Neural cell (in vitro differentiated cells): ENCODE measurements at regions not wholly inside any gene's neighbourhood (a gene's known extent, or its start where the extent isn't known, plus 50 kb on each side); places are given as distances from the start of the nearest gene placed in this dataset.

ENCODE experiments used
- H2AFZ ChIP-seq: fragments of 200-600, 300-800 bp; sonication (generic), shearing (Covaris generic); 2 replicates; pipeline ENCODE4 v1.6.0; 2014; ENCODE audit warnings: low read depth, mild to moderate bottlenecking, antibody characterized with exemption, low read length, moderate library complexity
- H3F3A ChIP-seq: fragments of 200-600 bp; shearing (Covaris generic); 2 replicates; pipeline ENCODE4 v1.6.1; 2016; ENCODE audit warnings: mild to moderate bottlenecking, moderate library complexity, mixed read lengths, antibody characterized with exemption, low read length; ENCODE audit not compliant: insufficient read depth, poor library complexity, severe bottlenecking
- H3K27ac ChIP-seq: fragments of 200-600, 300-800 bp; sonication (generic), shearing (Covaris generic); 2 replicates; pipeline ENCODE4 v1.5.1; 2014; ENCODE audit warnings: mild to moderate bottlenecking, low read length, moderate library complexity
- H3K27me3 ChIP-seq: fragments of 300-800, 200-600 bp; sonication (generic), shearing (Covaris generic); 2 replicates; pipeline ENCODE4 v1.6.0; 2014; ENCODE audit warnings: mild to moderate bottlenecking, low read depth, low read length, moderate library complexity; ENCODE audit not compliant: insufficient read depth
- H3K36me3 ChIP-seq: fragments of 300-800, 200-600 bp; sonication (generic), shearing (Covaris generic); 2 replicates; pipeline ENCODE4 v1.5.1; 2014; ENCODE audit warnings: mild to moderate bottlenecking, antibody characterized with exemption, low read length, moderate library complexity; ENCODE audit not compliant: insufficient read depth
- H3K4me2 ChIP-seq: fragments of 300-800, 200-600 bp; sonication (generic), shearing (Covaris generic); 2 replicates; pipeline ENCODE4 v1.6.0; 2014; ENCODE audit warnings: mild to moderate bottlenecking, low read length
- H3K4me3 ChIP-seq: fragments of 300-800, 200-600 bp; sonication (generic), shearing (Covaris generic); 2 replicates; pipeline ENCODE4 v1.5.1; 2014; ENCODE audit warnings: mild to moderate bottlenecking, low read length, moderate library complexity
- H3K79me2 ChIP-seq: fragments of 200-600 bp; shearing (Covaris generic); replicated peaks from 2 replicates; pipeline ENCODE4 v1.6.0; 2014; ENCODE audit warnings: mild to moderate bottlenecking, low read length, moderate library complexity; ENCODE audit not compliant: insufficient read depth
- H3K9ac ChIP-seq: fragments of 300-800, 200-600 bp; sonication (generic), shearing (Covaris generic); 2 replicates; pipeline ENCODE4 v1.6.1; 2016; ENCODE audit warnings: mild to moderate bottlenecking, low read length, mixed read lengths
- H3K9me2 ChIP-seq: fragments of 200-600 bp; shearing (Covaris generic); 2 replicates; pipeline ENCODE4 v1.6.1; 2016; ENCODE audit warnings: mild to moderate bottlenecking, low read length, mixed read lengths; ENCODE audit not compliant: insufficient read depth
- H3K9me3 ChIP-seq: fragments of 200-600, 300-800 bp; sonication (generic), shearing (Covaris generic); 2 replicates; pipeline ENCODE4 v1.6.1; 2016; ENCODE audit warnings: mild to moderate bottlenecking, mixed run types, low read length, moderate library complexity, mixed read lengths
- H4K20me1 ChIP-seq: fragments of 200-600 bp; shearing (Covaris generic); 2 replicates; pipeline ENCODE4 v1.6.1; 2016; ENCODE audit warnings: mild to moderate bottlenecking, mixed run types; ENCODE audit not compliant: insufficient read depth
- EP300 ChIP-seq: fragments of 450-650 bp; conservative IDR thresholded peaks from 2 replicates; pipeline ENCODE4 v1.6.1; 2014; ENCODE audit warnings: antibody characterized with exemption, mild to moderate bottlenecking, moderate library complexity; ENCODE audit not compliant: poor library complexity, severe bottlenecking
- EZH2 ChIP-seq: fragments of 200-600, 300-800 bp; shearing (Covaris generic), sonication (generic); IDR thresholded peaks from 2 replicates; pipeline ENCODE4 v1.6.1; 2014; ENCODE audit warnings: antibody characterized with exemption, low read length, borderline replicate concordance, mild to moderate bottlenecking; ENCODE audit not compliant: insufficient read depth, poor library complexity, severe bottlenecking
- MXI1 ChIP-seq: fragments of 450-650 bp; conservative IDR thresholded peaks from 2 replicates; pipeline ENCODE4 v1.6.1; 2014; ENCODE audit warnings: antibody characterized with exemption, mild to moderate bottlenecking; ENCODE audit not compliant: poor library complexity, severe bottlenecking
- POLR2AphosphoS5 ChIP-seq: IDR thresholded peaks from 2 replicates; pipeline ENCODE4 v1.6.1; 2012
- RAD21 ChIP-seq: fragments of 450-650 bp; conservative IDR thresholded peaks from 2 replicates; pipeline ENCODE4 v1.6.1; 2014; ENCODE audit warnings: antibody characterized with exemption, mild to moderate bottlenecking, moderate library complexity
- SMC3 ChIP-seq: fragments of 450-650 bp; conservative IDR thresholded peaks from 2 replicates; pipeline ENCODE4 v1.6.1; 2014; ENCODE audit warnings: antibody characterized with exemption, mild to moderate bottlenecking, moderate library complexity; ENCODE audit not compliant: poor library complexity
- TAF1 ChIP-seq: IDR thresholded peaks from 2 replicates; pipeline ENCODE4 v1.6.1; 2012; ENCODE audit warnings: low read depth
- TF ChIP-seq, protein P1 (sequence below): fragments of 450-650 bp; IDR thresholded peaks from 2 replicates; pipeline ENCODE4 v1.5.1; 2014; ENCODE audit warnings: antibody characterized with exemption, mild to moderate bottlenecking, moderate library complexity; ENCODE audit not compliant: poor library complexity, severe bottlenecking
- TF ChIP-seq, protein P2 (sequence below): IDR thresholded peaks from 2 replicates; pipeline ENCODE4 v1.6.1; 2012; ENCODE audit warnings: borderline replicate concordance

DNA sequence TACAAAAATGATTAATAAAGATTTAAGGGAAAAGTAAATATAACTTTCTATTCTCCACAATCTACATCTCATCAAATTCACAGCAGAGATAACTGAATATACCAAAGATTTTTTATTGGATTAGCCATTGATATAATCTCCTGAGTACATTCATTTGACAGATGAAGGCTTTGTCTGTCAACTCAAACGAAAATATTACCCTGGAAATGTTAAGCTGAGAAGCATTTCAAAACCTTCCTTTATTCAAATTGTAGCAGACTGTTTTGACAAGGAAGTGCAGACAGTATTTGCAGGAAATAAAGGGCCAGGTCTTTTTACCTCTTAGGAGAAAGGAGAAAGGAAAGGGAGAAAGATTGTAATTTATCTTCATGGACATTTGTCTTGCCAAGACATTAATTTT lies 473.5 kb downstream of the TMEM182 start:
- Histone ChIP-seq H3K27ac (no peak overlapping the region), H3K27me3 (peaks cover 10% of the 10 kb centered on the region), H3K79me2 (no peaks in the 10 kb centered on the region), H2AFZ (no peak overlapping the region), H3K36me3 (no peaks in the 10 kb centered on the region), H3K9me3 (no peaks in the 10 kb centered on the region), H3K9me2 (no peaks in the 10 kb centered on the region), H3F3A (no peaks in the 10 kb centered on the region), H4K20me1 (no peaks in the 10 kb centered on the region), H3K4me2 (no peak overlapping the region), H3K9ac (no peak overlapping the region), H3K4me3 (no peak overlapping the region)
- TF ChIP-seq EZH2: no peak
- peak; percentile 95 for TF ChIP-seq POLR2AphosphoS5
- peak; percentile 91 for TF ChIP-seq EP300

GRCh38 chr2:103249462-103249861 lies 487.6 kb downstream of the TMEM182 start:
- no peaks in the 10 kb centered on the region for H3K79me2 ChIP-seq
- no peak overlapping the region for H2AFZ ChIP-seq
- no peaks in the 10 kb centered on the region for H3F3A ChIP-seq
- TF ChIP-seq EZH2 (no peak), POLR2AphosphoS5 (no peak), EP300 (no peak), SMC3 (no peak), MXI1 (no peak), RAD21 (no peak), TAF1 (no peak)
- TF ChIP-seq, protein P1, sequence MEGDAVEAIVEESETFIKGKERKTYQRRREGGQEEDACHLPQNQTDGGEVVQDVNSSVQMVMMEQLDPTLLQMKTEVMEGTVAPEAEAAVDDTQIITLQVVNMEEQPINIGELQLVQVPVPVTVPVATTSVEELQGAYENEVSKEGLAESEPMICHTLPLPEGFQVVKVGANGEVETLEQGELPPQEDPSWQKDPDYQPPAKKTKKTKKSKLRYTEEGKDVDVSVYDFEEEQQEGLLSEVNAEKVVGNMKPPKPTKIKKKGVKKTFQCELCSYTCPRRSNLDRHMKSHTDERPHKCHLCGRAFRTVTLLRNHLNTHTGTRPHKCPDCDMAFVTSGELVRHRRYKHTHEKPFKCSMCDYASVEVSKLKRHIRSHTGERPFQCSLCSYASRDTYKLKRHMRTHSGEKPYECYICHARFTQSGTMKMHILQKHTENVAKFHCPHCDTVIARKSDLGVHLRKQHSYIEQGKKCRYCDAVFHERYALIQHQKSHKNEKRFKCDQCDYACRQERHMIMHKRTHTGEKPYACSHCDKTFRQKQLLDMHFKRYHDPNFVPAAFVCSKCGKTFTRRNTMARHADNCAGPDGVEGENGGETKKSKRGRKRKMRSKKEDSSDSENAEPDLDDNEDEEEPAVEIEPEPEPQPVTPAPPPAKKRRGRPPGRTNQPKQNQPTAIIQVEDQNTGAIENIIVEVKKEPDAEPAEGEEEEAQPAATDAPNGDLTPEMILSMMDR: no peak
- TF ChIP-seq, protein P2, sequence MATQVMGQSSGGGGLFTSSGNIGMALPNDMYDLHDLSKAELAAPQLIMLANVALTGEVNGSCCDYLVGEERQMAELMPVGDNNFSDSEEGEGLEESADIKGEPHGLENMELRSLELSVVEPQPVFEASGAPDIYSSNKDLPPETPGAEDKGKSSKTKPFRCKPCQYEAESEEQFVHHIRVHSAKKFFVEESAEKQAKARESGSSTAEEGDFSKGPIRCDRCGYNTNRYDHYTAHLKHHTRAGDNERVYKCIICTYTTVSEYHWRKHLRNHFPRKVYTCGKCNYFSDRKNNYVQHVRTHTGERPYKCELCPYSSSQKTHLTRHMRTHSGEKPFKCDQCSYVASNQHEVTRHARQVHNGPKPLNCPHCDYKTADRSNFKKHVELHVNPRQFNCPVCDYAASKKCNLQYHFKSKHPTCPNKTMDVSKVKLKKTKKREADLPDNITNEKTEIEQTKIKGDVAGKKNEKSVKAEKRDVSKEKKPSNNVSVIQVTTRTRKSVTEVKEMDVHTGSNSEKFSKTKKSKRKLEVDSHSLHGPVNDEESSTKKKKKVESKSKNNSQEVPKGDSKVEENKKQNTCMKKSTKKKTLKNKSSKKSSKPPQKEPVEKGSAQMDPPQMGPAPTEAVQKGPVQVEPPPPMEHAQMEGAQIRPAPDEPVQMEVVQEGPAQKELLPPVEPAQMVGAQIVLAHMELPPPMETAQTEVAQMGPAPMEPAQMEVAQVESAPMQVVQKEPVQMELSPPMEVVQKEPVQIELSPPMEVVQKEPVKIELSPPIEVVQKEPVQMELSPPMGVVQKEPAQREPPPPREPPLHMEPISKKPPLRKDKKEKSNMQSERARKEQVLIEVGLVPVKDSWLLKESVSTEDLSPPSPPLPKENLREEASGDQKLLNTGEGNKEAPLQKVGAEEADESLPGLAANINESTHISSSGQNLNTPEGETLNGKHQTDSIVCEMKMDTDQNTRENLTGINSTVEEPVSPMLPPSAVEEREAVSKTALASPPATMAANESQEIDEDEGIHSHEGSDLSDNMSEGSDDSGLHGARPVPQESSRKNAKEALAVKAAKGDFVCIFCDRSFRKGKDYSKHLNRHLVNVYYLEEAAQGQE: no peak
- H3K36me3 ChIP-seq: no peaks in the 10 kb centered on the region
- no peak overlapping the region for H3K4me2 ChIP-seq
- H3K9ac ChIP-seq: no peak overlapping the region
- no peaks in the 10 kb centered on the region for H3K9me3 ChIP-seq
- H3K9me2 ChIP-seq: no peaks in the 10 kb centered on the region
- H4K20me1 ChIP-seq: no peaks in the 10 kb centered on the region
- H3K4me3 ChIP-seq: no peak overlapping the region
- H3K27ac ChIP-seq: no peak overlapping the region
- H3K27me3 ChIP-seq: no peaks in the 10 kb centered on the region

- H2AFZ ChIP-seq: no peak overlapping the region
- H4K20me1 ChIP-seq: no peaks in the 10 kb centered on the region
- H3F3A ChIP-seq: no peaks in the 10 kb centered on the region
- H3K9me2 ChIP-seq: no peaks in the 10 kb centered on the region
- no peaks in the 10 kb centered on the region for H3K36me3 ChIP-seq
- no peak overlapping the region for H3K9ac ChIP-seq
- no peak overlapping the region for H3K4me2 ChIP-seq
- no peaks in the 10 kb centered on the region for H3K79me2 ChIP-seq
- no peak overlapping the region for H3K27ac ChIP-seq
- H3K4me3 ChIP-seq: no peak overlapping the region
- TF ChIP-seq, protein P2: no peak
- no peak for TF ChIP-seq EZH2
- TF ChIP-seq, protein P1: no peak
- TF ChIP-seq EP300: no peak
- no peak for TF ChIP-seq MXI1
- no peak for TF ChIP-seq RAD21
- TF ChIP-seq SMC3: no peak
- TF ChIP-seq TAF1: no peak
- no peak for TF ChIP-seq POLR2AphosphoS5
- H3K9me3 ChIP-seq: no peaks in the 10 kb centered on the region
- H3K27me3 ChIP-seq: no peaks in the 10 kb centered on the region
Observed at GRCh38 chr2:103252781-103253180, 490.9 kb downstream of the TMEM182 start.
